ENCODE measurements at regions not wholly inside any gene's neighbourhood (a gene's known extent, or its start where the extent isn't known, plus 50 kb on each side); places are given as distances from the start of the nearest gene placed in this dataset.
A peak's percentile ranks its signal among the peaks of the same experiment; 100 is the strongest.

- H3K27me3 ChIP-seq (ENCODE audit: insufficient read depth, poor library complexity, severe bottlenecking), result peaks cover 3% of the 10 kb centered on the region
- H3K4me3 ChIP-seq (replicated peaks; ENCODE audit: insufficient read depth, low read length), result no peak overlapping the region
- peak in 1 of 2 experiments; percentile 9 for DNase-seq (ENCODE audit: low read depth in 1 of 2, low spot score in 1 of 2)
- H3K27ac ChIP-seq (replicated peaks), result no peak overlapping the region
- no peak for TF ChIP-seq POLR2AphosphoS5 (IDR thresholded peaks at IDR 0.05; ENCODE audit: low read depth)
- TF ChIP-seq, protein P1, sequence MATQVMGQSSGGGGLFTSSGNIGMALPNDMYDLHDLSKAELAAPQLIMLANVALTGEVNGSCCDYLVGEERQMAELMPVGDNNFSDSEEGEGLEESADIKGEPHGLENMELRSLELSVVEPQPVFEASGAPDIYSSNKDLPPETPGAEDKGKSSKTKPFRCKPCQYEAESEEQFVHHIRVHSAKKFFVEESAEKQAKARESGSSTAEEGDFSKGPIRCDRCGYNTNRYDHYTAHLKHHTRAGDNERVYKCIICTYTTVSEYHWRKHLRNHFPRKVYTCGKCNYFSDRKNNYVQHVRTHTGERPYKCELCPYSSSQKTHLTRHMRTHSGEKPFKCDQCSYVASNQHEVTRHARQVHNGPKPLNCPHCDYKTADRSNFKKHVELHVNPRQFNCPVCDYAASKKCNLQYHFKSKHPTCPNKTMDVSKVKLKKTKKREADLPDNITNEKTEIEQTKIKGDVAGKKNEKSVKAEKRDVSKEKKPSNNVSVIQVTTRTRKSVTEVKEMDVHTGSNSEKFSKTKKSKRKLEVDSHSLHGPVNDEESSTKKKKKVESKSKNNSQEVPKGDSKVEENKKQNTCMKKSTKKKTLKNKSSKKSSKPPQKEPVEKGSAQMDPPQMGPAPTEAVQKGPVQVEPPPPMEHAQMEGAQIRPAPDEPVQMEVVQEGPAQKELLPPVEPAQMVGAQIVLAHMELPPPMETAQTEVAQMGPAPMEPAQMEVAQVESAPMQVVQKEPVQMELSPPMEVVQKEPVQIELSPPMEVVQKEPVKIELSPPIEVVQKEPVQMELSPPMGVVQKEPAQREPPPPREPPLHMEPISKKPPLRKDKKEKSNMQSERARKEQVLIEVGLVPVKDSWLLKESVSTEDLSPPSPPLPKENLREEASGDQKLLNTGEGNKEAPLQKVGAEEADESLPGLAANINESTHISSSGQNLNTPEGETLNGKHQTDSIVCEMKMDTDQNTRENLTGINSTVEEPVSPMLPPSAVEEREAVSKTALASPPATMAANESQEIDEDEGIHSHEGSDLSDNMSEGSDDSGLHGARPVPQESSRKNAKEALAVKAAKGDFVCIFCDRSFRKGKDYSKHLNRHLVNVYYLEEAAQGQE (IDR thresholded peaks at IDR 0.05; ENCODE audit: insufficient replicate concordance, low read depth), result no peak
- TF ChIP-seq GABPA (IDR thresholded peaks at IDR 0.05; ENCODE audit: low read depth), result no peak
- TF ChIP-seq SPI1 (IDR thresholded peaks at IDR 0.05; ENCODE audit: borderline replicate concordance, low read depth), result no peak
- no peak for TF ChIP-seq CTCF (IDR thresholded peaks at IDR 0.05; ENCODE audit: insufficient read depth, low read length)
Measured at GRCh38 chr18:43563780-43564179, 286.5 kb upstream of the SYT4 start.

GRCh38 chr18:43570593-43570992, 293.3 kb upstream of the SYT4 start:
- no peak for DNase-seq (ENCODE audit: low read depth in 1 of 2, low spot score in 1 of 2)
- no peak overlapping the region for H3K4me3 ChIP-seq (replicated peaks; ENCODE audit: insufficient read depth, low read length)
- H3K27ac ChIP-seq (replicated peaks), result no peak overlapping the region
- TF ChIP-seq POLR2AphosphoS5 (IDR thresholded peaks at IDR 0.05; ENCODE audit: low read depth) (no peak), CTCF (IDR thresholded peaks at IDR 0.05; ENCODE audit: insufficient read depth, low read length) (no peak), GABPA (IDR thresholded peaks at IDR 0.05; ENCODE audit: low read depth) (no peak)
- TF ChIP-seq, protein P1 (IDR thresholded peaks at IDR 0.05; ENCODE audit: insufficient replicate concordance, low read depth), result no peak
- peaks cover 3% of the 10 kb centered on the region for H3K27me3 ChIP-seq (ENCODE audit: insufficient read depth, poor library complexity, severe bottlenecking)

DNA sequence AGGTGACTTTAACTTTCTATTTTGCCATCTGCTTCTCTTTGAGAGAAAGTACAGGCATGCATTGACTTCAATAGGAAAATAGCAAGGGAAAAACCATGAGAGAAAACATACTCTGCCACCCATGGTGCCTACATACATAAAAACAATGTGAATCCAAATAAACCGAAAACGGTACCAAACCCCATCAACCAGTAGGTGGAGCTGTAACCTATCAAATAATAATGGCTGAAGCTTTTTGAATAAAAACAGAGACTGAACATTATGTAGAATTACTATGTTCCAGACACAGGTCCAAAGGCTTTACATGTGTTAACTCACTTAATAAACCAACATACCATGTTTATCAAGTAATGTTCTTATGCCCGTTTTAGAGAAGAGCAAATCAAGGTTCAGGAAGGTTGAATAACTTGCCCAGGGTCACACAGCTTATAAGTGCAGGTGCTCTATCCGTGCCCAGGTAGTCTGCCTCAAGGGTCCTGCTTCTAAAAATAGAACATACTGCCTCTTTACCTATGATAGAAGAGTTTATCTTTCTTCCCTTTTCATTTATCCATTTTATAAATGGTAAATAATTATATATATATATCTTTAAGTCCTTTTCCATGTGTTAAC, 293.9 kb upstream of the SYT4 start:
- no peak overlapping the region for H3K27ac ChIP-seq (replicated peaks)
- no peak for TF ChIP-seq SPI1 (IDR thresholded peaks at IDR 0.05; ENCODE audit: borderline replicate concordance, low read depth)
- peak; percentile 73 for TF ChIP-seq CTCF (IDR thresholded peaks at IDR 0.05; ENCODE audit: insufficient read depth, low read length)
- H3K4me3 ChIP-seq (replicated peaks; ENCODE audit: insufficient read depth, low read length), result no peak overlapping the region
- DNase-seq (ENCODE audit: low read depth in 1 of 2, low spot score in 1 of 2), result peak in 1 of 2 experiments; percentile 39
- peaks cover 3% of the 10 kb centered on the region for H3K27me3 ChIP-seq (ENCODE audit: insufficient read depth, poor library complexity, severe bottlenecking)

DNA sequence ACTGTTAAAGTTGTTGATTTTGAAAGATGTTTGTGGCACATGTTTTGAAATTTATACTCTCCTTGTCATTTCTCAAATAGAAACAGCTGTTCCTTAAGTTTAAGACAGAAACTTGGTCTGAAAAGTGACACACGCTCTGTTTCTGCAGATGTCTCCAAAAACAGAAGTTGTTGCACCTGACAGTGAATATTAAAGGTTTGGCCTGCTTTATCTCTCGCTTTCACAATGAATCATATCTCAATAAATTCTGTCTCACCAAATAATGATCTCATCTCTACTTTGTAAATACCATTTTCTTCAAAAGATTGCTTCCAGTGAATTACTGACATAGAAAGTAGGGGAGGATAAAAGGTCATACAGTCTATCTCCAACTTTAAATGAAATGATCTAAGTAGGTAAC, 294.9 kb upstream of the SYT4 start:
- Histone ChIP-seq H3K4me3 (replicated peaks; ENCODE audit: insufficient read depth, low read length) (no peak overlapping the region), H3K27me3 (ENCODE audit: insufficient read depth, poor library complexity, severe bottlenecking) (peaks cover 3% of the 10 kb centered on the region), H3K27ac (replicated peaks) (no peak overlapping the region)
- no peak for TF ChIP-seq CTCF (IDR thresholded peaks at IDR 0.05; ENCODE audit: insufficient read depth, low read length)
- no peak for TF ChIP-seq POLR2AphosphoS5 (IDR thresholded peaks at IDR 0.05; ENCODE audit: low read depth)
- TF ChIP-seq SPI1 (IDR thresholded peaks at IDR 0.05; ENCODE audit: borderline replicate concordance, low read depth), result no peak
- TF ChIP-seq GABPA (IDR thresholded peaks at IDR 0.05; ENCODE audit: low read depth), result no peak
- TF ChIP-seq, protein P1 (IDR thresholded peaks at IDR 0.05; ENCODE audit: insufficient replicate concordance, low read depth), result no peak
- no peak for DNase-seq (ENCODE audit: low read depth in 1 of 2, low spot score in 1 of 2)

All from HL-60 (cell line).